Naive thymus-derived CD8-positive, alpha-beta T cell (primary cell): ENCODE measurements at regions not wholly inside any gene's neighbourhood (a gene's known extent, or its start where the extent isn't known, plus 50 kb on each side); places are given as distances from the start of the nearest gene placed in this dataset.
"Not testable (repeated sequence)": the region's sequence is repeated elsewhere in the genome, so short reads cannot be mapped to it uniquely, and the experiment has no call there.

ENCODE experiments used
- ATAC-seq, 2 donors: fragments of 150-1000 bp; cut with Tn5 transposase in 1 of 2; sonication (Bioruptor Pico), chemical (Tn5 transposase) in 1 of 2; 1 replicate in 1 of 2; 2 replicates in 1 of 2; pipeline ENCODE4 v1.10.0; 2021; ENCODE audit warnings: mild to moderate bottlenecking in 2 of 2, moderate library complexity in 2 of 2
- POLR2A ChIA-PET: fragments of 350-600 bp; sonication (Branson Sonifier 250); formaldehyde crosslinking; loops from one replicate; lab custom pipeline; 2021; ENCODE audit warnings: antibody characterized with exemption; lab: Charles Lee
- DNase-seq, 10 donors: peaks; one replicate each; pipeline versions ENCODE4 v3.0.0 to v3.0.0-alpha.2; 2020 to 2022
- H3K27ac Mint-ChIP-seq, 10 donors: one replicate each; pipeline ENCODE4 v1.8.0; 2020 to 2022; ENCODE audit warnings: mild to moderate bottlenecking in 10 of 10, mixed read lengths in 10 of 10, moderate library complexity in 4 of 10, inconsistent platforms in 1 of 10
- H3K27me3 Mint-ChIP-seq, 5 donors: one replicate each; pipeline ENCODE4 v1.8.0; 2021 to 2022; ENCODE audit warnings: mixed read lengths in 5 of 5
- H3K36me3 Mint-ChIP-seq, 3 donors: one replicate each; pipeline ENCODE4 v1.8.0; 2020 to 2022; ENCODE audit warnings: mixed read lengths in 3 of 3, mild to moderate bottlenecking in 2 of 3, inconsistent platforms in 1 of 3
- H3K4me1 Mint-ChIP-seq, 4 donors: one replicate each; pipeline ENCODE4 v1.8.0; 2021 to 2022; ENCODE audit warnings: mixed read lengths in 4 of 4
- H3K4me3 Mint-ChIP-seq, 10 donors: one replicate each; pipeline ENCODE4 v1.8.0; 2020 to 2022; ENCODE audit warnings: mild to moderate bottlenecking in 10 of 10, mixed read lengths in 10 of 10, moderate library complexity in 6 of 10, inconsistent platforms in 1 of 10
- H3K9me3 Mint-ChIP-seq, 9 donors: one replicate each; pipeline ENCODE4 v1.8.0; 2020 to 2022; ENCODE audit warnings: mixed read lengths in 9 of 9, mild to moderate bottlenecking in 3 of 9, inconsistent platforms in 1 of 9, moderate library complexity in 1 of 9

DNA sequence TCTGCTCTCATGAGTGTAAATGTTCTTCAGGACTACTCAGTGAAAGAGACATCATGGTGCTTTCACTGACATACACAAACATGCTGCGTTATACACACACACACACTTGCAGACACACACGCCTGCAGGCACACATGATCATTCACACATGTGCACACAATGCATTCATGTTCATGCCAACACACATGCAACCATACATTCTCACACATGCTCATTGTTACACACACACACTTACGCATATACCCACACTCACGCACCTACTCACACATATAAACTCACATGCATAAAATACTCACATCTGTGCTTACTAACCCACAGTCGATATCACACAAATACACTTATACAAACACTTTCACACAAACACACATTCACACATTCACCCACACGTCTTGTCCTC lies 241.6 kb downstream of the LMX1A start:
- no peak for ATAC-seq

DNA sequence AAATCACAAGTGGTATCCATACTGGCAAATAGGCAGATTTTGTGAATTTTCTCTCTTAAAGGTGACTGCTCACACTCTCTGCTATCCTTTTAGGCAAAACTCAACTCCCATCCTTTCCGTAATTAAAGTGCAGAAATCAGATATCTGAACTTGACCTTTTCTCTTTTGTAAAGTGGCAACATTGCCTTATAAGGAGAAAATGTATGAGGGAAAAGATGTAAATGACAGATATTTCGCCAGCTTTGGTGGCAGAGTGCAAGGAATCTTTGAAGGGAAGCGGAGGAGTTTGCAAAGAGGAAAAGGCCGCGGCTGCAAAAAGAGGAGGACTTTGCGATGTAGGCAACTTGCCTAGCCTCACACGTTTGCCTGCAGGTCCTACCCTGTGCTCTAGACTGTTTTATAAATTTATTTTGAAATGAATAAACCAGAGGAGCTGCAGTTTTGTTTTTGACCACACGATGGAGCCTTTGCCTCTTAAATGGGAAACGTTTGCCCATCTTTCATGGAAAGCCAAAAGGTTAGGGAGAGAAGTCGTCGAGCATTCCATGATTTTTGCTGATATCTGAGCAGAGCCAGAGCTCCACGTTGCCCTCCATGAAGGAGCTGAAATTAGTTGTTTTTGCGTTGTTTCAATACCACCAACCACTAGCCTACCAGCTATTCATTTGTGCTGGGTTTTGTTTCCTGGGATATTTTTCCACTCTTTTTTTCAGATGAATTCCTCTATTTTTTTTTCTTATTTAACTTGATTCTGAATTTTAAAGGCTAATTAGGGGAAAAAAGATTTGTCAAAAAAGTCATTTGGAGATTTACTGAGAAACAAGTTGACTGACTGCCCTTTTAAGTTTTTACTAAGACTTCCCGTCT lies 242.3 kb downstream of the LMX1A start:
- POLR2A ChIA-PET = no interaction called here

More for the DNA sequence above, 241.6 kb downstream of the LMX1A start:
- no peak overlapping the region for H3K27ac Mint-ChIP-seq
- no peaks in the 10 kb centered on the region for H3K9me3 Mint-ChIP-seq
- H3K4me3 Mint-ChIP-seq = no peak overlapping the region
- POLR2A ChIA-PET = no interaction called here
- no peaks in the 10 kb centered on the region for H3K4me1 Mint-ChIP-seq
- no peak for DNase-seq
- no peaks in the 10 kb centered on the region for H3K36me3 Mint-ChIP-seq
- H3K27me3 Mint-ChIP-seq = peaks cover 22 to 46% (median 38%) of the 10 kb centered on the region in 5 donors

GRCh38 chr1:165112260-165112659 lies 244.3 kb downstream of the LMX1A start:
- Mint-ChIP-seq H3K9me3 (peaks cover 0 to 10% (median 0%) of the 10 kb centered on the region in 9 donors), H3K4me3 (no peak overlapping the region), H3K36me3 (no peaks in the 10 kb centered on the region), H3K27me3 (peaks cover 12 to 29% (median 24%) of the 10 kb centered on the region in 5 donors), H3K4me1 (no peaks in the 10 kb centered on the region), H3K27ac (no peak overlapping the region)
- ATAC-seq (no peak), DNase-seq (no peak)
- POLR2A ChIA-PET = no interaction called here

More for the DNA sequence above, 242.3 kb downstream of the LMX1A start:
- no peak overlapping the region for H3K27ac Mint-ChIP-seq
- H3K36me3 Mint-ChIP-seq = no peaks in the 10 kb centered on the region
- no peaks in the 10 kb centered on the region for H3K9me3 Mint-ChIP-seq
- no peak for ATAC-seq
- H3K4me1 Mint-ChIP-seq = no peaks in the 10 kb centered on the region
- no peak for DNase-seq
- H3K4me3 Mint-ChIP-seq = no peak overlapping the region
- H3K27me3 Mint-ChIP-seq = peaks cover 17 to 41% (median 33%) of the 10 kb centered on the region in 5 donors

DNA sequence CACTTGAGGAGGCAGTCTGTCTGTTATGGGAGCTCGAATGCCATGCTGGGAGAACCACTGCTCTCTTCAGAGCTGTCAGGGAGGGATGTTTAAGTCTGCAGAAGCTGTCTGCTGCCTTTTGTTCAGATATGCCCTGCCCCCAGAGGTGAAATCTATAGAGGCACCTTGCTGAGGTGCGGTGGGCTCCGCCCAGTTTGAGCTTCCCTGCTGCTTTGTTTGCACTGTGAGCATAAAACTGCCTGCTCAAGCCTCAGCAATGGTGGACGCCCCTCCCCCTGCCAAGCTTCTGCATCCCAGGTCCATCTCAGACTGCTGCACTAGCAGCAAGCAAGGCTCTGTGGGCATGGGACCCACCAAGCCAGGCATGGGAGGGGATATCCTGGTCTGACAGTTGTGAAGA lies 247.5 kb downstream of the LMX1A start:
- ATAC-seq (no peak), DNase-seq (no peak)
- POLR2A ChIA-PET = no interaction called here
- no peaks in the 10 kb centered on the region for H3K4me1 Mint-ChIP-seq
- no peak overlapping the region for H3K4me3 Mint-ChIP-seq
- no peak overlapping the region for H3K27ac Mint-ChIP-seq
- H3K36me3 Mint-ChIP-seq = no peaks in the 10 kb centered on the region
- H3K9me3 Mint-ChIP-seq = peaks cover 0 to 37% (median 3%) of the 10 kb centered on the region in 9 donors
- H3K27me3 Mint-ChIP-seq = peaks cover 2 to 12% (median 7%) of the 10 kb centered on the region in 5 donors

DNA sequence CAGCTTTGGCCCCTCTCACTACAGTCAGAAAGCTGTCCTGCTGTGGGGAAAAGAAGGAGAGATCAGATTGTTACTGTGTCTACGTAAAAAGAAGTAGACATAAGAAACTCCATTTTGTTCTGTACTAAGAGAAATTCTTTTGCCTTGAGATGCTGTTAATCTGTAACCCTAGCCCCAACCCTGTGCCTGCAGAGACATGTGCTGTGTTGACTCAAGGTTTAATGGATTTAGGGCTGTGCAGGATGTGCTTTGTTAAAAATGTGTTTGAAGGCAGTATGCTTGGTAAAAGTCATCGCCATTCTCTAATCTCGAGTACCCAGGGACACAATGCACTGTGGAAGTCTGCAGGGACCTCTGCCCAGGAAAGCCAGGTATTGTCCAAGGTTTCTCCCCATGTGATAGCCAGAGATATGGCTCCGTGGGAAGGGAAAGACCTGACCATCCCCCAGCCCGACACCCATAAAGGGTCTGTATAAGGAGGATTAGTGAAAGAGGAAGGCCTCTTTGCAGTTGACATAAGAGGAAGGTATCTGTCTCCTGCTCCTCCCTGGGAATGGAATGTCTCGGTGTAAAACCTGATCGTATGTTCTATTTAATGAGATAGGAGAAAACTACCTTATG lies 263.9 kb downstream of the LMX1A start:
- H3K4me1 Mint-ChIP-seq, H3K4me3 Mint-ChIP-seq, H3K27ac Mint-ChIP-seq, DNase-seq, H3K27me3 Mint-ChIP-seq, POLR2A ChIA-PET, ATAC-seq: not testable (repeated sequence)
- H3K36me3 Mint-ChIP-seq = peaks cover 0 to 20% (median 0%) of the 10 kb centered on the region in 3 donors
- peaks cover 4 to 49% (median 36%) of the 10 kb centered on the region in 9 donors for H3K9me3 Mint-ChIP-seq

DNA sequence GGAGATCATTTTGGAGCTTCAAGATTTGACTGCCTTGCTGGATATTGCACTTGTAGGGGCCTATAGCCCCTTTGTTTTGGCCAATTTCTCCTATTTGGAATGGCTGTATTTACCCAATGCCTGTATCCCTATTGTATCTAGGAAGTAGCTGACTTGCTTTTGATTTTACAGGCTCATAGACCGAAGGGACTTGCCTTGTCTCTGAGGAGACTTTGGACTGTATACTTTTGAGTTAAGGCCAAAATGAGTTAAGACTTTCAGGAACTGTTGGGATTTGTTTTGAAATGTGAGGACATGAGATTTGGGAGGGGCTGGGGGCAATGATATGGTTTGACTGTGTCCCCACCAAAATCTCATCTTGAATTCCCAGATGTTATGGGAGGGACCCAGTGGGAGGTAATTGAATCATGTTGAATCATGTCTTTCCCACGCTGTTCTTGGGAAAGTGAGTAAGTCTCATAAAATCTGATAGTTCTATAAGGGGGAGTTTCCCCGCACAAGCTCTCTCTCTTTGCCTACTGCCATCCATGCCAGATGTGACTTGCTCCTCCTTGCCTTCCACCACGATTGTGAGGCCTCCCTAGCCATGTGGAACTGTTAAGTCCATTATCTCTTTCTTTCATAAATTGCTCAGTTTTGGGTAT lies 276.1 kb downstream of the LMX1A start:
- DNase-seq (no peak), ATAC-seq (no peak)
- Mint-ChIP-seq H3K36me3 (no peaks in the 10 kb centered on the region), H3K4me3 (no peak overlapping the region), H3K27me3 (peaks cover 0 to 28% (median 9%) of the 10 kb centered on the region in 5 donors), H3K9me3 (peaks cover 0 to 9% (median 3%) of the 10 kb centered on the region in 9 donors), H3K4me1 (no peaks in the 10 kb centered on the region), H3K27ac (no peak overlapping the region)
- POLR2A ChIA-PET = no interaction called here

DNA sequence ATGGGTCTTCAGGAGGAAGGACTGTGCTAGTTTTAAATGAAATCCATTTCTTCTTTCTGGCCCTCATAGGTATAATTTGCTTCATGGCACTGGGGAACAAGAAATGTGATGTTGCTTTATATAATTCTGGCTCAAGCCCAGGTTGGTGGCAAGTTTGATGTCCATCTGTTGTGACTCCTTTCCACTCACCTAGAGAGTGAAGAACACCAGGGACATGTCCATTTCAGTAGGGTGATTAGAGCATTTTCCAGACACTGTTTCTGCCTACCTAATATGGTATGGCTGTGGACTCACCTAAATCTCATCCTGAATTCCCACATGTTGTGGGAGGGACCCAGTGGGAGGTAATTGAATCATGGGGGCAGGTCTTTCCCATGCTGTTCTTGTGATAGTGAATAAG lies 278.1 kb downstream of the LMX1A start:
- Mint-ChIP-seq H3K27me3 (peaks cover 2 to 29% (median 6%) of the 10 kb centered on the region in 5 donors), H3K4me3 (no peak overlapping the region), H3K9me3 (peaks cover 0 to 9% (median 2%) of the 10 kb centered on the region in 9 donors), H3K36me3 (no peaks in the 10 kb centered on the region), H3K27ac (no peak overlapping the region), H3K4me1 (no peaks in the 10 kb centered on the region)
- no peak for ATAC-seq
- POLR2A ChIA-PET = no interaction called here
- no peak for DNase-seq

DNA sequence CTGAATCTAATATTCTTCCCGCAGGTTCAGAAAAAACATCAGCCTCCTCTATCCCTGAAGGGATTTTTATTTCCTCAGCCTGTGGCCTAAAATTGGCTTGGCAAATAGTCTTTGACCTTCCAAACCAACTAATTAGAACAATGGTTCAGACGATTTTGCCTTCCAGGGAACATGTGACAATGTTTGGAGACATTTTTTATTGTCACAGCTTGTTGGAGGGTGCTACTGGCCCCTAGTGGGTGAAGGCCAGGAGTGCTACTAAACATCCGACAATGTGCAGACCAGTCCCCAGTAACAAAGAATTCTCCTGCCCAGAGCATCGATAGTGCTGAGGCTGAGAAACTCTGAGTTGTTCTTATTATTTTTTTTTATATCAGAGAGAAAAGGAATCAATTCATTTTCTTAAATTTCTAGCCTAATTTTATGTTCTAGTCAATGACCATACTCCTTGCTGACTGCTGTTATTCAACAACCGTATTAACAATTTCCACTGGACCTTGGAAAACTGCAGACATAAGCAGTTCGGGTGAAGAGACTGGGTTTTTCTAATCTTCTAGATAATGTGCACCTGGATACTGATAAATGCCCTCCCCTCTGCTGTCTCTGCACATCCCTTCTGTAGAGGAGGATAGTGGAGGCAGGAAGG lies 280.7 kb downstream of the LMX1A start:
- POLR2A ChIA-PET = no interaction called here
- Mint-ChIP-seq H3K36me3 (no peaks in the 10 kb centered on the region), H3K4me3 (no peak overlapping the region), H3K27ac (no peak overlapping the region), H3K9me3 (peaks cover 0 to 5% (median 0%) of the 10 kb centered on the region in 9 donors), H3K27me3 (peaks cover 0 to 38% (median 2%) of the 10 kb centered on the region in 5 donors), H3K4me1 (no peaks in the 10 kb centered on the region)
- ATAC-seq (no peak), DNase-seq (no peak)

DNA sequence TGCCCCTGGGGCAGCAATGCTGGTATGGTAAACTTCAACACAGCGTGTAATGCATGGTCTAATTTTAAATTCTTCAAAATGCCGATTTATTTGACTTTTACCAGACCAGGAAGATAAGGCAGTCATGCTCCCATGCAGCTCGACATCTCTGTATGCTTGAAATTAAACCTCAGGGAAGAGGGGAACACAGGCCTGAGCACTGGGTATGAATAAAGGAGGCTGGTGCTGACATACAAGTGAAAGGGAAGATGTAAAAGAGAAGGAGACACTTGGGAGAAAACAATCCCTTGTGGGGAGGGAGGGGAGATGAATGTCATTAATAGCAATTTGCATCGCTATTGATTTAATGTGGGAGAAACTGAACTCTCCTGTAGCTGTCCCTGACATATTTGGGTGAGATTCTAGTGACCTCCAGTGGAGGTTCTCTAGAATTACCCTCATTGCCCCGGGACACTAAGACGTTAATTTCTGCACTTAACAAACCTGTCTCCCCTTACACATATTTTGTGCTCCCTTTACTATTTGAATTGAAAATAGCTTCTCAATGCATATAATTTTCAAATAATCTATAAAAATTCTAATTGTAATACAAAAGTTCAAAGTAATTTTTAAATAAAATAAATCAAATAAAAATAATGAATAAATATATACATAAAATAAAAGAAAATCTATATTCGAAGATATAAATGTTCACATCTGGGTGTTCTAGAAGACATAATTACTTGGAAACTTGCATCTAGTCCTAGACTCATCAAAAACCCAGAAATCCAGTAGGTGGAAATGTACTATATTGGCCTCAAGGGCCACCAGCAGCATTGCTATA lies 283.1 kb downstream of the LMX1A start:
- Mint-ChIP-seq H3K4me1 (no peaks in the 10 kb centered on the region), H3K36me3 (no peaks in the 10 kb centered on the region), H3K27me3 (peaks cover 0 to 38% (median 2%) of the 10 kb centered on the region in 5 donors), H3K27ac (no peak overlapping the region), H3K9me3 (no peaks in the 10 kb centered on the region), H3K4me3 (no peak overlapping the region)
- ATAC-seq = no peak
- no peak for DNase-seq
- POLR2A ChIA-PET = no interaction called here

DNA sequence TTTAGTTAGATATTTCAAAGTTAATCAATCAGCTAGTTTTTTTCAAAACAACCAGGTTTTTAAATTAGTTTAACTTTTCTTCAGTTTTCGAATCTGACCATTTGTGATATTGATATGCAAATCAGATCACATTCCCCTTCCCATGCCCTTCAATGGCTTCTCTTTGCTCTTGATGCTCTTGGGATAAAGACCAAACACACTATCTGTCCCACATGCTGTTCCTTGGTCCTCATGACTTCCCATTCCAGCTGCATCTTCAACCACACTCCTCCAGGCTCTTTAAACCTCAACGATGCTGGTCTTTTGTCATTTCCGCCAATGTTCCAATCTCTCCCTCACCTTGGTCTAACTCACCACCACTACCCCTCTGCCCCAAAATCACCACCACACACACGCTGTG lies 285.8 kb downstream of the LMX1A start:
- no peaks in the 10 kb centered on the region for H3K4me1 Mint-ChIP-seq
- H3K36me3 Mint-ChIP-seq = no peaks in the 10 kb centered on the region
- H3K9me3 Mint-ChIP-seq = no peaks in the 10 kb centered on the region
- POLR2A ChIA-PET = no interaction called here
- ATAC-seq (no peak), DNase-seq (no peak)
- no peak overlapping the region for H3K27ac Mint-ChIP-seq
- no peak overlapping the region for H3K4me3 Mint-ChIP-seq
- peaks cover 0 to 28% (median 2%) of the 10 kb centered on the region in 5 donors for H3K27me3 Mint-ChIP-seq

- Mint-ChIP-seq H3K27ac (no peak overlapping the region), H3K4me1 (no peaks in the 10 kb centered on the region), H3K9me3 (no peaks in the 10 kb centered on the region), H3K36me3 (no peaks in the 10 kb centered on the region), H3K4me3 (no peak overlapping the region), H3K27me3 (peaks cover 0 to 20% (median 2%) of the 10 kb centered on the region in 5 donors)
- ATAC-seq (no peak), DNase-seq (no peak)
- POLR2A ChIA-PET = no interaction called here
Observed at GRCh38 chr1:165069829-165070228, 286.7 kb downstream of the LMX1A start.

- Mint-ChIP-seq H3K4me1 (no peaks in the 10 kb centered on the region), H3K27me3 (peaks cover 0 to 10% (median 0%) of the 10 kb centered on the region in 5 donors), H3K9me3 (no peaks in the 10 kb centered on the region), H3K4me3 (no peak overlapping the region), H3K27ac (no peak overlapping the region), H3K36me3 (no peaks in the 10 kb centered on the region)
- DNase-seq = no peak
- no peak for ATAC-seq
- POLR2A ChIA-PET = no interaction called here
Observed at GRCh38 chr1:165068741-165069140, 287.8 kb downstream of the LMX1A start.
